ENCODE measurements at regions not wholly inside any gene's neighbourhood (a gene's known extent, or its start where the extent isn't known, plus 50 kb on each side); places are given as distances from the start of the nearest gene placed in this dataset.

- TF ChIP-seq, protein P1, sequence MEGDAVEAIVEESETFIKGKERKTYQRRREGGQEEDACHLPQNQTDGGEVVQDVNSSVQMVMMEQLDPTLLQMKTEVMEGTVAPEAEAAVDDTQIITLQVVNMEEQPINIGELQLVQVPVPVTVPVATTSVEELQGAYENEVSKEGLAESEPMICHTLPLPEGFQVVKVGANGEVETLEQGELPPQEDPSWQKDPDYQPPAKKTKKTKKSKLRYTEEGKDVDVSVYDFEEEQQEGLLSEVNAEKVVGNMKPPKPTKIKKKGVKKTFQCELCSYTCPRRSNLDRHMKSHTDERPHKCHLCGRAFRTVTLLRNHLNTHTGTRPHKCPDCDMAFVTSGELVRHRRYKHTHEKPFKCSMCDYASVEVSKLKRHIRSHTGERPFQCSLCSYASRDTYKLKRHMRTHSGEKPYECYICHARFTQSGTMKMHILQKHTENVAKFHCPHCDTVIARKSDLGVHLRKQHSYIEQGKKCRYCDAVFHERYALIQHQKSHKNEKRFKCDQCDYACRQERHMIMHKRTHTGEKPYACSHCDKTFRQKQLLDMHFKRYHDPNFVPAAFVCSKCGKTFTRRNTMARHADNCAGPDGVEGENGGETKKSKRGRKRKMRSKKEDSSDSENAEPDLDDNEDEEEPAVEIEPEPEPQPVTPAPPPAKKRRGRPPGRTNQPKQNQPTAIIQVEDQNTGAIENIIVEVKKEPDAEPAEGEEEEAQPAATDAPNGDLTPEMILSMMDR (IDR thresholded peaks at IDR 0.05), result no peak
- TF ChIP-seq EP300 (IDR thresholded peaks at IDR 0.05), result no peak
- no peak for TF ChIP-seq POLR2AphosphoS5 (IDR thresholded peaks at IDR 0.05)
- no peak for TF ChIP-seq POLR2A (IDR thresholded peaks at IDR 0.05)
These were observed 86.0 kb downstream of the AIPL1 start for GRCh38 chr17:6348891-6349290.

DNA sequence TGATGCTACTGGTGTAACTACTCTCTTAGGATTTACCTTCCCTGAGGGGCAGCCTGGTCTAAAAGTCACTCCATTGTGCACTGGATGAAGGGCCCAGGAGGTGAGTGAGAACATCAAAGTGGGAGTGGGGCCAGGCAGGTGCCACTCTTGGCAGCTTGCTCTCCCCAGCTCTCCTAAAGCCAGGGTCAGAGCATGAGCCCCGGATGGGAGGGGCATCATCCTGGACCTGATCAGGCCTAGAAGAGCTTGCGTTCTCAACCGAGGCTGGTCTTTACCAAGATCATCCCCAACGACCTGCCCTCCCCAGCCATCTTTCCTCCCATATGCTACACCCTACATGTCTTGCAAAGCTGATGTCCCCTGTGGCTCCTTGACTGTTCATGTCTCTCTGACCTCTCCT lies 87.1 kb downstream of the AIPL1 start:
- H3K9me3 ChIP-seq, result no peaks in the 10 kb centered on the region
- peaks cover 23% of the 10 kb centered on the region for H3K27me3 ChIP-seq
- peak in 1 of 2 donors; percentile 47 for DNase-seq (ENCODE audit: low spot score in 2 of 2)
- H3K4me3 ChIP-seq, result no peak overlapping the region
- 84% methylated on average over 4 of the region's 4 CpGs for WGBS
- H3K36me3 ChIP-seq, result no peaks in the 10 kb centered on the region
- TF ChIP-seq POLR2A (IDR thresholded peaks at IDR 0.05), result no peak
- TF ChIP-seq, protein P1 (IDR thresholded peaks at IDR 0.05), result no peak
- TF ChIP-seq POLR2AphosphoS5 (IDR thresholded peaks at IDR 0.05), result no peak
- no peak for TF ChIP-seq EP300 (IDR thresholded peaks at IDR 0.05)
- H3K27ac ChIP-seq, result no peak overlapping the region
- no peaks in the 10 kb centered on the region for H3K4me1 ChIP-seq

More at GRCh38 chr17:6348891-6349290, 86.0 kb downstream of the AIPL1 start:
- peak in 1 of 2 donors; percentile 7 for DNase-seq (ENCODE audit: low spot score in 2 of 2)
- WGBS, result 79% methylated on average over 9 of the region's 9 CpGs
- H3K36me3 ChIP-seq, result no peaks in the 10 kb centered on the region
- H3K27ac ChIP-seq, result no peak overlapping the region
- peaks cover 29% of the 10 kb centered on the region for H3K27me3 ChIP-seq
- no peaks in the 10 kb centered on the region for H3K9me3 ChIP-seq
- H3K4me3 ChIP-seq, result no peak overlapping the region
- no peaks in the 10 kb centered on the region for H3K4me1 ChIP-seq

DNA sequence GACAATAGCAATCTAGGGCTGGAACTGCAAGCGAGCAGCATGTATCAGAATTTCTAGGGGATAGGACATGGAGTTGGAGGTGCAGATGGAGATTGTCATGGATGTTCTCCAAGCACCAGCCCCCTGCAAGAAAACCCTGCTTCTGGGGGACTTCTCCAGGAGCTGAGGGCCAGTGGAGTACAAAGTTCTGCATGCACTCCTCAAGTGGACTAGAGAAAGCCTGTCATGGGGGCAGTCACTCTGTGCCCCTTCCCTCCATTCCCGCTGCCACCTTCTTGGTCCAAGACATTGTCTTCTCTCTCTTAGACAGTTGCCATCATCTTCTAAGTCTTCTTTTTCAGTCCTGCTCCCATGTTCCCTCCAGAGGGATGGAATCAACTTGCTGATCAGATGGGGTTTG lies 87.9 kb downstream of the AIPL1 start:
- no peaks in the 10 kb centered on the region for H3K36me3 ChIP-seq
- TF ChIP-seq POLR2AphosphoS5 (IDR thresholded peaks at IDR 0.05), result no peak
- TF ChIP-seq, protein P1 (IDR thresholded peaks at IDR 0.05), result no peak
- no peak for TF ChIP-seq POLR2A (IDR thresholded peaks at IDR 0.05)
- no peak for TF ChIP-seq EP300 (IDR thresholded peaks at IDR 0.05)
- H3K27me3 ChIP-seq, result peaks cover 22% of the 10 kb centered on the region
- no peak overlapping the region for H3K4me3 ChIP-seq
- H3K4me1 ChIP-seq, result no peaks in the 10 kb centered on the region
- peak in 1 of 2 donors; percentile 31 for DNase-seq (ENCODE audit: low spot score in 2 of 2)
- 97% methylated on average over 2 of the region's 2 CpGs for WGBS
- no peak overlapping the region for H3K27ac ChIP-seq
- no peaks in the 10 kb centered on the region for H3K9me3 ChIP-seq

DNA sequence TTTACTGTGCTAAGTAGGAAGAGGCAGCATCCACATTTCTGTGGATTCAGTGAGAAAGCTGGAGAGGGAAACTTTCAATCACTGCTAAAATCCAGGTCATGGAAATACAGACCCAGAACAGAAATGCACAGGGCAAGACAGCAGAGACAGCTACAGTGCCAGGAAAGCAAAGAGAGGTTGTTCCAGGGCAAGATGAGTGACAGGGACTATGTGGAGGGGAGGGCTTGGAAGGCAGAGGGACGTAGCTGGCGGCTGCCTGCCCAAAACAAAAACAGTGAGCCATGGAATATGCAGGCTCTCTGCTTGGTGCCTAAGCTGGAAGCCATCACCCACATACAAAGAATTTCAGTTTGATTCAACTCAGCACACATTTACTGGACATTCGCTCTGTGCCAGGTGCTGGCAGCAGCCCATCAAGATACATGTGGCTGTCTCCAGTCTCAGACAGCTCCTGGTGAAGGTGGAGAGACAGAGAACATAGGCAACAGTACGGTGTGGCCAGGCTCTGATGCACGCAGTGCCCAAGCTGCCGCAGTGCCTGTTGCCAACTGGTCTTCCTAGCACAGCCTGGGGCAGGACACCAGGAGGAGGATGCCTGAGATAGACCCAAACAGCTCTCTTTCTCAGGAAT lies 88.7 kb downstream of the AIPL1 start:
- Histone ChIP-seq H3K9me3 (no peaks in the 10 kb centered on the region), H3K4me1 (no peaks in the 10 kb centered on the region), H3K27me3 (peaks cover 16% of the 10 kb centered on the region), H3K4me3 (no peak overlapping the region), H3K27ac (no peak overlapping the region), H3K36me3 (no peaks in the 10 kb centered on the region)
- 69% methylated on average over 6 of the region's 6 CpGs for WGBS
- peak in 1 of 2 donors; percentile 29 for DNase-seq (ENCODE audit: low spot score in 2 of 2)
- no peak for TF ChIP-seq POLR2A (IDR thresholded peaks at IDR 0.05)
- no peak for TF ChIP-seq POLR2AphosphoS5 (IDR thresholded peaks at IDR 0.05)
- TF ChIP-seq, protein P1 (IDR thresholded peaks at IDR 0.05), result no peak
- TF ChIP-seq EP300 (IDR thresholded peaks at IDR 0.05), result no peak

- Histone ChIP-seq H3K4me3 (no peak overlapping the region), H3K4me1 (no peaks in the 10 kb centered on the region), H3K9me3 (no peaks in the 10 kb centered on the region), H3K27ac (no peak overlapping the region), H3K27me3 (peaks cover 11% of the 10 kb centered on the region), H3K36me3 (no peaks in the 10 kb centered on the region)
- 86% methylated on average over 3 of the region's 3 CpGs for WGBS
- no peak for TF ChIP-seq EP300 (IDR thresholded peaks at IDR 0.05)
- TF ChIP-seq, protein P1 (IDR thresholded peaks at IDR 0.05), result no peak
- no peak for TF ChIP-seq POLR2A (IDR thresholded peaks at IDR 0.05)
- TF ChIP-seq POLR2AphosphoS5 (IDR thresholded peaks at IDR 0.05), result no peak
- DNase-seq (ENCODE audit: low spot score in 2 of 2), result peak in 1 of 2 donors; percentile 21
These were observed 91.2 kb downstream of the AIPL1 start for GRCh38 chr17:6343736-6344135.

Data from suprapubic skin (tissue), 4 donors.